ENCODE measurements at regions not wholly inside any gene's neighbourhood (a gene's known extent, or its start where the extent isn't known, plus 50 kb on each side); places are given as distances from the start of the nearest gene placed in this dataset.
"Not testable (repeated sequence)": the region's sequence is repeated elsewhere in the genome, so short reads cannot be mapped to it uniquely, and the experiment has no call there.

DNA sequence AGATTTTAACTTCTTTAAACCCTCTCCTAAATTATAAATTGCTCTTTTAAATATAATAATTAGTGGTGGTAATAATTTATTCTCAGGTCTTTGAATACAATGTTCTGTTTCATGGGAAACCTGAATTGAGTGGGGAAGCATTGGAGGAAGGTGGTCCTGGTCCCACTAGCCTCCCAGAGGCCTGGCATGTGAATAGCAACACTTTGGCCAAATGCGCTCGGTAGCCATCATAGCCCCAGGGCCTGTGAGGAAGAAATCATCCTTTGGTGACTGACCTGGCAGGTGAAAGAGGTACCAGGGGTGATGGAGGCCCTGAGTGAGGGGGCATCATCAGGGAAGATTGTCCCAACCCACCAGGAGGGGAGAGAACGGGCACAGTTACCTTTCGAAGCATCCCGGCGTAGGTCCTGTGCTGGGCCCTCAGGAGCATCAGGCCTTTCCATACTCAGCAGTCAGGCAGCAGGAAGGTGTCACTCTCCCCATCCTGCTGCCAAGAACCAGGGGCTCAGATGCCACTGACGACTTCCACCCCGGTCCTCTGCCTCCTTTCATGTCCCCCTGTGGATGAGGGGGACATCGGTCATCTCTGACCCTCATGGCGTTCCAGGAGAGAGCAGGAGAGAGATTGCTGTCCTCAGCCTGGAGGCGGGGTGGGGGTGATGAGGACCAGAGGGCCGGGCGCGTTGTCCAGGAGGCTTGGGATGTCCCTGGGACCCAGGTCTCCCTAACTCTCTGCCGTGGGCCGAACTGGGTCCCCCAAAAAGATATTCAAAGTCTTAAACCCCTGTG, 78.6 kb upstream of the HPCAL1 start:
- DNase-seq = no peak

DNA sequence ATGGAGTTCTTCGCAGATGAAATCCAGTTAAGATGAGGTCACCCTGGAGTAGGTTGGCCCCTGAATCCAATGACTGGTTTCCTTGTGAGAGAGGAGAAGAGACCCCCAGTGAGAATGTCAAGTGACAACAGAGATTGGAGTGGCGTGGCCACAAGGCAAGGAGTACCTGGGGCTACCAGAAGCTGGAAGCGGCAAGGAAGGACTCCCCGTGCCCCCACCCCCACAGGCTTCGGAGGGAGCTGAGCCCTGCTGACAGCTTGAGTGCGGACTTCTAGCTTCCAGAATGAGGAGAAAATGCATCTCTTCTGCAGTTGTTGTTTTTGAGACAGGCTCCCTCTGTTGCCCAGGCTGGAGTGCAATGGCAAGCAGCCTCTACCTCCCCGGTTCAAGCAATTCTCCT, 78.0 kb upstream of the HPCAL1 start:
- no peak for DNase-seq

DNA sequence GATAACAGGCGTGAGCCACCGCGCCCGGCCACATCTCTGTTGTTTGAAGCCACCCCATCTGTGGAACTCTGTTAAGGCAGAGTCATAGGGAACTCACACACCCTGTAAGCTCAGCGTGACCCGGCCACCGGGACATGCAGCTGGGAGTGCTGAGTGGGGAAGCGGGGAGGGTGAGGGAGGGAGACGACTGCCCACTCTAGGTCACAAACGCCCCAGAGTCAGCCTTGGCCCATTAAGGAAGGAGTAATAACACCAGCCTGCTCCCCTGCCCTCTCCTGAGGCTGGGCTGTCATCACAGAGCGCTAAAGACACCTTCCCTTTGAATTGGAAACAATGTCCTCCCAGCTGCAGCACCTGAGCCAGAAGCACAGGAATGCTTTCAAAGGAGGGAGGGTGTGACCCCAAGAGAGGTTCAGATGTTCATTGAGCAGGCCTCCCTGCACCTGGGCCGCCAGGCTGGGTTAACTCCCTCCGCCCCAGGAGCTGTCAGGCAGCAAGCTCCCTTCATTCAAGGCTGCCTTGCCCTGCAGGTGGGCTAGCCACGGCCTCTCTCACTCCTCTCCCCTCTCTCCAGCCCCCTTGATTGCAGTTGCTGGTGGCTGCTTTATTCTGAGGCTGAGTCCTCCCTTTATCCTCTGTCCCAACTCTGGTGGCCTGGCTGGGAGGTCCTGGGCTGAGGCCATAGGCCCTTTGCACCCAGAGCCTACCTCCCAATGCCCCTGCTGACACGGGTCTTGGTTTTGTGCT, 77.2 kb upstream of the HPCAL1 start:
- DNase-seq = peak; percentile 41

DNA sequence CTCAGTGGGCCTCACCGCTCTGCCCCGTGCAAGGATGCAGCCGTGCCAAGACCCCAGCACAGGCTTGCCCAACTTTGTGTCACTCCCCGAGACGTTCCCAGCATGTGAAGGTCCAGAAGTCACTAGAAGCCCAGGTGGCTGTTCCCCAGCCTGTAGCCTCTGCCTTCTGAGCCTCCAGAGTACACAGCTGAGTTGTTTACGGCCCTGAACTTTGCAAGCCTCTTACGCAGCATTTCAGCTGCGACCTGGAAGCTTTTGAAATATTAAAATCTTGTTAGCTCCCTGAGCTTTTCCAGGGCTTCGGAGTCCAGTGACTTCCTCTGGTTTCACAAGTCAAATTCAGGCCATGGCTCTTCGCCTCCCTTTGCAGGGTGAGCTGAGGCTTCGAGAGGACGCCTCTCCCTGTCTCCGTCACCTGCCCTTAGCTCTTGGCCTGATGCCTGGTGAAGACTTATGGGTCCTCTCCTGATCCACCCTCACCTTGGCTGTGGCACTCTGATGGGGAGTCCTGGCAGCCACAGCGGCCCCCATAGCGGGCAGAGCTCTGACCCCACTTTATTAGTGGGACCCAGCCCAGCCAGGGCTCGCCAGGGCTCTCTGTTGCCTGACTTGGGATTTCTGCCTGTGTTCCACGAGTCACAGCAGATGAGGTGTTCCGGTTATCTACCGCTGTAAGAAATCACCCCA, 76.5 kb upstream of the HPCAL1 start:
- DNase-seq = no peak

DNA sequence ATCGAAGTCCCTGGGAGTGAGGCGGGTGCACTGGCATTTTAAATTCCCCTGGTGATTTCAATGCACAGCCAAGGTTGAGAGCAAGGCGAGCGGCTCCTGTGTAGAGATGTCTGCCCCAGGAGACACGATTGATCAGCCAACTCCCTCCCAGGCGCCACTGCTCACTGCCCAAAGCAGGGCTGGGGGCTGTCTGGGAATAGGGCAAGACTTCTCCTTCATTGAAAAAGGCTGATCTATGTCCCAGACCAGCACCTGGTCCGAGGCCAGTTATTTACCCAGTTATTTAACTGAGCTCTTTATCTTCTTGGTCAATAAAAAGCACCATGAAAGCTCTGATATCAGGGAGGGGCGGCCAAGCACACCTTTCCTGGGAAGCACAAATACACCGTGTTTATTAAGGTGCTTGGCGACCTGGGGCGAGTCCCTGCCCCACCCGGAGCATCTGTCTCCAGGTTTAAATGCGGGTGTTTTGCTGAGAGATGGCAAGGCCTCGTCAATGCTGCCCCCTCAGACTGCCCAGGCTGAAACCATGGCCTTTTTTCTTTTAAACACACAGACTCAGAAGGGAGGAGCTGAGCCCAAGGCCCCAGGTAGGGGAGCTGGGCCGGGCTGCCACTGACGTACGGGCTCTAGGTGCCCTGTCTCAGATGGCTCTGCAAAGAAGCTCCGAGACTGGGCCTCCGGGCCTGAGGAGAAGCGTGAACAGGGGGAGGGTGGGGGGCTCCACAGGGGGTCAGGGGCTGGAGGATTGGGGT, 73.9 kb upstream of the HPCAL1 start:
- DNase-seq = no peak

DNA sequence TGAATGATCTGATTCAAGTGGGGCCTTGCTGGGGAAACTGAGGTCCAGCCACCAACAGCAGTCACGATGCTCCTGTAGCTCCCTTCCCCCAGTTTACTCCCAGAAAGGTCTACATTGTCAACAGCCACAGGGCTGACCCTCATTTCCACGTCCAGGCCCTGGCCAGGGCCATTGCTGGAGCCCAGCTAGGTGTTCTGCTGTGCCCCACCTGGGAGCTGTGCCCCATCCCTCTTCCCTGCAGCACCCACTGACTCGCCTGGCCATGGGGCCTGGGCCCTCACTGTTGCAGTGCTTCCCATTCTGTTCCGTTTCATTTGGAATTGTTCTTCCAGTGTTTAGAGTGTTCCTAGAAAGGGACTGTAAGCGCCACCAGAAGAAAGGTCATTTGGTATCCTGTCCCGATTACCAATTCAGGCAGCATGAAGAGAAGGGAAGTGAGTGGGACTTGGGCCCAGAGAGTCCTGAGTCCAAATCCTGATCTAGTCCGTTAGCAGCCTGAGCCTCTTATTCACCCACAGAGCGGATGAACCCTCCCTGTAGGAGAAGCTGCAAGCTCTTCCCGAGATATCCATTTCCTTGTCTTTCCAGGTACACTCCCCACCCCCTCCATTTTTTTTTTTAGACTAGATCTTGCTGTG, 73.1 kb upstream of the HPCAL1 start:
- no peak for DNase-seq

DNA sequence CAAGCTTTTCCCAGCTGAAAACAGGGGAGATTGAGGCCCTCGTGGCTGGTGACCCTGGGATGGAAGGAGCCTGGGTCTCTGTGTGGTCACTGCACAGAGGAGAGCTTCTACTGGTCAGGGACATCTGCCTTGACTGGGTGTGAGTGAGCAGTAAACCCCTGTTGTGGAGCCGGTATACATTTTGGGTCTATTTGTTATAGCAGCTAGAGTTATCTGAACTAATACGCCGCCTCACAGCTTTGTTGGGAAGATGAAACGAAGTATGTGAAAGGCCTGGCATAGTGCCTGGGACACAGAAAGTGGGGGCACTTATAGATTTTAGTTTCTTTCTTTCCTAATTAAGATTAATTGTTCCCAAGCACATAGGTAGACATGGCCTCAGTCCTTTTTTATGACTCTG, 72.2 kb upstream of the HPCAL1 start:
- no peak for DNase-seq

DNA sequence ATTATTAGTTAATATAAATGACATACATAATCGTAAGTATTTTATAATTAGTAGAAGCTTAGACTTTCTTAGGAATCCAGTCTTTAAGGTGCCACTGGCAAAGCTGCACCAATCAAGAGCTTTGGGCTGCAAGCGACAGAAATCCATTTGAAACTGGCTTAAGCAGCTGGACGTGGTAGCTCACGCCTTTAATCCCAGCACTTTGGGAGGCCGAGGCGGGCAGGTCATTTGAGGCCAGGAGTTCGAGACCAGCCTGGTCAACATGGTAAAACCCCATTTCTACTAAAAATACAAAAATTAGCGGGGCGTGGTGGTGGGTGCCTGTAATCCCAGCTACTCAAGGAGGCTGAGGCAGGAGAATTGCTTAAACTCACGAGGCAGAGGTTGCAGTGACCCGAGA, 71.8 kb upstream of the HPCAL1 start:
- DNase-seq = not testable (repeated sequence)

DNA sequence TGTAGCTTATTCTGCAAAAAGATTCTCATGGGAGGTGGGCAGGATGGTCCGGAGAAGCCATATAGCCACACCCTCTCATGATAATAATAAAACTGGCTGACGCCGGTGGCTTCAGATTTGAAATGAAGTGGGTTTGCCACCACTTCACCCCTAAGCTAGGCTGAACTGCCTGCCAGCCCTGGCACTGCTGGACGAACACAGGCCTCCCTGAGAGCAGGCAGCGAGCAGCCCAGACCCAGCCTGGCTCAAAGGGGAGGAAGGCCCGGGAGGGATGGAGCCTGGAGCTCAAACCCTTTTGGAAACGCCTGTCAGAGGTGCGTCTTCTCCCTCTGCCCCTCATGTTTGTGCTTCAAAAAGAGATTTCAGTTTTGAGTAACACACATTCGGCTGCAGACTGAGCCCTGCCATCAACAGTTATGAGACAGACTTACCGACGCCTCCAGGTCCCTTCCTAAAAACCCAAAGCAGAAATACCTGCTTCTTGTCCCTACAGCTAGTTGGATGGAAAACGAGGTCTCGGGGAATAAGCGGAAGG, 71.1 kb upstream of the HPCAL1 start:
- no peak for DNase-seq

DNA sequence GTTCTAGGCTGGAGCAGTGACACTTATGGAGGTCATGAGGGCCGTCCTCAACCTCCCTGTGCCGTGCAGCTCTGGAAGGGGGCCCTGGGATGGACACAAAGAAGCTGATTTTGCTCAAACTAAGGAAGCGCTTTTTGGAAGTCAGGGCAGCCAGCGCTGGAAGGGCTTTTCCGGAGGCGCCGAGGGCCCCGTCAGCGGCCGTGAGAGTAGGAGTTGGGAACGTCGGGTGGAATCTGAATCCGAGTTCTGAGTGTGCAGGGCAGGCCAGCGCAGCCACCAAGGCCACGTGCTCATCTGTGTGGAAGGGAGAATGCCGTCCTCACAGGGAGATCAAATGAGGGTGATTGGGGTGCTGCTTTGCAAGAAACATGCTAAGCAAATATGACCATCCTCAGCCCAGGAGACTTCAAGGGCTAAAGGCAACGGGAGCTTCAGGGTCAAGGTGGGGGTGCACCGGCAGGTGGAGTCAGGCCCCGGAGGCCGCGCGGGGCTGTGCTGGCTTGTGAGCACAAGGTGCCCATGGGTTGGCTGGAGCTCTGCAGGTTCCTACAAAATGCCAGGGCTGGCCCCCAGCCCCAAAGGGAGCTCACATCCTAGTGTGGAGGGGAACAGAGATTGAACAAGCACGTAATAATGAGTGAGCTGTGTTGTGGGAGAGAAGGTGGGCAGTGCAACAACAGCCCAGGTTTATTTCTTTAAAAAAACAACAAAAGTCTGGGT, 70.4 kb upstream of the HPCAL1 start:
- DNase-seq = no peak

DNA sequence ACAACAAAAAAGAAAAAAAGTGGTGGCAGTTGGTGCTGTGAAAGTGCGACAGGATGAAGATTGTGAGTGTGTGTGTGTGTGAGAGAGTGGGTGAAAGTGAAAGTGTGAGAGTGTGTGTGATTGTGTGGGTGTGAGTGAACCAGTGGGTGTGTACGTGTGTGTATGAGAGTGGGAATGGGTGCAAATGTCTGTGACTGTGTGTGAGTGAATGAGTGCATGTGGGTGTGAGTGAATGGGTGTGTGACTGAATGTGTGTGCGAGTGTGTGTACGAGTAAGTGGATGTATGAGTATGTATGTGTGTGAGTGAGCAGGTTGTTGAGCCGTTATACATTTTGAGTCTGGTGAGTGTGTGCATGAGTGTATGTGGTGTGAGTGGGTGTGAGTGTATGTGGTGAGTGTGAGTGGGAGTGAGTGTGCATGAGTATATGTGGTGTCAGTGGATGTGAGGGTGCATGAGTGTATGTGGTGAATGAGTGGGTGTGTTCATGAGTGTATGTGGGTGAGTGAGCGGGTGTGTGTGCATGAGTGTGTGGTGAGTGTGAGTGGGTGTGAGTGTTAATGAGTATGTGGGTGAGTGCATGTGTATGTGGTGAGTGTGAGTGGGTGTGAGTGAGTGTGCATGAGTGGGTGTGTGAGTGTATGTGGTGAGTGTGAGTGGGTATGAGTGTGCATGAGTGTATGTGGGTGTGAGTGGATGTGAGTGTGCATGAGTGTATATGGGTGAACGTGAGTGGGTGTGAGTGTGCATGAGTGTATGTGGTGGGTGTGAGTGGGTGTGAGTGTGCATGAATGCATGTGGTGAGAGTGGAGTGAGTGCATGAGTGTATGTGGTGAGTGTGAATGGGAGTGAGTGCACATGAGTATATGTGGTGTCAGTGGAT, 69.3 kb upstream of the HPCAL1 start:
- DNase-seq = no peak

DNA sequence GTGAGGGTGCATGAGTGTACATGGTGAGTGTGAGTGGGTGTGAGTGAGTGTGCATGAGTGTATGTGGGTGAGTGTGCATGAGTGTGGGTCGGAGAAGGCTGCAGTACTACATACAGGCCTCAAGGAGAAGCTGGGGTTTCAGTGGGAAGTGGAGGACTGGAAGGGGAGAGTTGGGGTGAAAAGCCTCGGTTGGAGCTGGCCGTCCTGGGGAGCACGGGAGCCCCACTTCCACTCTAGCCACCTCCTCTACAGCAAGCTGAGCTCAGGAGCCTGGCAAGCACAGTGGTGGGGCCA, 68.7 kb upstream of the HPCAL1 start:
- DNase-seq = no peak

DNA sequence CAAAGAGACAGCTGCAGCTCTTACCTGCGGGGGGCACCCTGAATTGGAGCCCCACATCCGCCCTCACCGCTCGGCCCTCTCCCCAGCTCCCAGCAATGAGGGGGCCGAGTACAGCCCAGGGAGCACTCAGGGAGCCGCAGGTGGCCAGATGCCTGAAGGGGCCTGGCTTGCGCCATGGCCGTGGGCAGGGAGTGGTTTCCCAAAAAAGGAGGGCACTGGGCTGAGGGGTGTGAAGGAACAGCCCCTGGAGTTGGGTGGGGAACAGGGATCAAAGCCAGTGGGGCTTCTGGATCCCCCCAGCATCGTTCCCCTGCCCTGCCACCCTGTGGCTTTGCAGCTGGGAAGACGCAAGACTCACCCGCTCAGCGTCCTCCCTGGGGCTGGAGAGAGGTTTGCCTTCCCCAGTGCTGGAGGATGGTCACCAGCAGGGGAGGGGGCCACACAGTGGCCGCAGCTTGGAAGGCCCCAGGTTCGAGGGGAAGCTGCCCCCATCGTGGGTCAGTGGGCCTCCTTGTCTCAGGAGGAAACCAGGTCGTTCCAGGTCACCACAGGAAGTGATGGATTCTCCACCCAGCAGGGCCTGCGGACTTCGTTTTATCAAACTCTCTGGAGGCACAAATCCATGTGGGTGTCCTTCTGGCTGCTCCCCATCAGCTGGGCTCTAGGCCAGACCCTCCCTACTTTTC, 68.2 kb upstream of the HPCAL1 start:
- DNase-seq = no peak

DNA sequence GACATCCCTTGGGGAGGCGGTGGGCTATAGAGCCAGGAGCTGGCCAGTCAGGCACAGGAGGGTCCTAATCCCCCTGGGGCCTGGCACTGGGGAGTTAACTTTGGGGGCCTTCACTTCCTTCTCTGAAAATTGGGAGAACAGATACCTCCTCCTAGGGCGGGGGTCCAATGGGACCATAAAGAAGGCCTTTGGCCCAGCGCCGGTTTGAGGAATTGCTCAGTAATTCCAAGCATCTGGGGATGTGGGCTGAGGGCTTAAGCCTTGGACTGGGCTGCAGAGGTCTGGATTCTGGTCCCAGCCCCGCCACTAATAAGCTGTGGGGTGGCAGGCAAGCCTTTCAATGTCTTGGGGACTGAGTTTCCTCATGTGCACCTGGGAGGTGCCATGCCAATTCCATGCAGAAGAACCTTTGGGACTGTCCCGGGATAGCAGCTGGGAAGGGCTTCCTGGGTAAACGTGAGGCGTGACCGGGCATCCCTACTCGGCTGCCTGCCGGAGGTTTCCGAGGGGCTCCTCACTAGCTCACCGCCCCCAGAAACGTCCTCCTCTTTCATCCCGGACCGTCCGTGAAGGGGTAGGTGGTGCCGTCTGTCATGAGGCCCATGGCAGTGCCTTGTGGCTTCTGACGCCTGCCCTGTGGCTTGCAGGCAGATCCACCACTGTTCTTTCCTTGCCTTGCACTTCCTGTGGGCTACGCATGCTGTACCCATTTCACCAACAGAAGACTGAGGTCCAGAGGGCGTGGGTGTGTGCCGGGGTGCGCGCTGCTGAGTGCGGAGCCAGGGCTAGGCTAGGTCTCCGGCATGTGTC, 67.4 kb upstream of the HPCAL1 start:
- DNase-seq = no peak

DNA sequence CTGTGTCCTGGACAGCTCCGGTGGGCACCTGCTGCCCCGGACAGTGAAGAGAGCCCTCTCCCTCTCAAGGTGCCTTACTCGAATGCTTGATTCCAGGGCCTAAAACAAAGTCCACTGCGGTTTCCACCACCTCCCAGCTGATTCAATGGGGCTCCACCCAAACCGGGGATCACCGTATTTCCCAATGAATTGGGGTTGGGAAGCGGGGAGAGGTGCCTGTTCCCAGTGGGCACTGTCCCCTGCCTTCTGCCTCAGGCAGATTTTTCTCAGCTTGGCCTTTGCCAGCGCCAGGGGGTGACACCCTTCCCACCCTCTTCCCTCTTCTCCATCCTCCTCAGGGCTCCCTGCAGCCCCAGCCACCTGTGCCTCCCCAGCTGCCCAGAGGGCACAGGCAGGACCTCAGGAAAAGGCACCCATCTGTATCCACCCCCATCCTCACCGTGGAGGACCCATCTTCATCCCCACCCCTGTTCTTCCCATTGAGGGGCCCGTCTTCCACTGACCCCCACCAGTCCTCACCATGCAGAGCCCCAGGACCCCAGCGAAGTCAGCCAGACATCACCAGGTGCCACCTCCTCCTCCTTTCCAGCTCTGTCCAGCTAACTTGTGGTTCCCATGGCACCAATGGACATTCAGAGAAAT, 66.7 kb upstream of the HPCAL1 start:
- DNase-seq = no peak

DNA sequence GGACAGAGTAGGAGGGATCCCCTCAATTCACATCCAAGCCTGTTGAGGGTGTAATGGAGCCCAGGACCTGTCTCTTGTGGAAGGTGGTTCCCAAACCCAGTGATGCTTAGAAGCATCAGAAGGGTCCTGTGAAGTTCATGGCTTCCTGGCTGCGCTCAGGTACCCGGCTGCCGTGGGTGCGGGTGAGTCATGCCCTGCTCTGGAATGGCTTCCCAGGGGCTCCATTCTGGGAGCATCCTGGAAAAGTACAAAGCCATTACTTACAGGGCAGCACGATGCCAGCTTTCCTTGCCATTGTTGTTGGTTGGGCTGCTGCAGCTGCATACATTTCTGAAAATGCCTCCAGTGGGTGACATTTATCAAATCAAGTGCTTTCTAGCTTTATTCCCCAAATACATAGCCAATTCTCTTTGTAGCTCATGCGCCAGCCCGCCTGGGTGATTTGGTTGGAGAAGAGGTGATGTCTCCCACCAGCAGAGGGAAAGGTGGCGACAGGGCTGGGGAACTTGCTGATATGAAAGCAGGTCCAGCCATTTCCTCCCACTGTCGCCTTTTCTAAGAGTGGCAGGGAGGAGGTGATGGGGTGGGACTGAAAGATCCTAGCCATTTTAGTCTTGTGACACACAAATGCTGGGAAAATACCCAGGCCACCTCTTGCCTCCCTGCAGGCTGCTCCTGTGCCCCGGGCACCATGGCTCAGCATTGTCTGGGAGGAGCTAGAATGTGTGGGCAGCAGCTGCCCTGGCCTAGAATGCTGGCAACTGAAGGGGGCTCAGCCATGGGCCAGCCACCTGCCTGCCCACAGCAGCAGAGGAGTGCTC, 65.9 kb upstream of the HPCAL1 start:
- DNase-seq = no peak
